ENCODE measurements at regions not wholly inside any gene's neighbourhood (a gene's known extent, or its start where the extent isn't known, plus 50 kb on each side); places are given as distances from the start of the nearest gene placed in this dataset.

DNA sequence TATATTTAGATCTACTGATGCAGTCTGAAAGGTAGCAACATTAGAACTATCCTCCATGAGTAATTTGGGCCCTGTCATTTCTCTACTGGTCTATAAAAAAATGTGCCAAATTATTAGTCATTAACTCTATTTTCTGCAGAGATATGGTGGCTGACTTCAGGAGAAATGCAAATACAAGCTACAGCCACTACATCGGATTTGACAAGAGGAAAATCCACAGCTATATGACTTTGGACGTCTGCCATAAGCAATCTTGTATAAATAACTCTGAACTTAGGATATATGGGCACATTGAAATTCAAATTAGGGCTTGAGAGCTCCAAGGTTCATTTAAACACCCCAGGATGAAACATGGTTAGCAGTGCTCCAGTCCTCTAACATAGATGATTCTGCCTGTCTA, 983.0 kb upstream of the LRFN5 start:
- DNase-seq (no peak), ATAC-seq (no peak)
- no peak for TF ChIP-seq POLR2A (IDR thresholded peaks at IDR 0.05)
- no peak for TF ChIP-seq CTCF (IDR thresholded peaks at IDR 0.05)
- no peak overlapping the region for H3K4me3 ChIP-seq
- H3K27ac ChIP-seq: no peak overlapping the region
- intact Hi-C loops (cut with DNase I): no loop called here
- 41 to 58% (median 44%) methylated on average over 2 of the region's 2 CpGs for WGBS, 4 donors
- no peaks in the 10 kb centered on the region for H3K36me3 ChIP-seq
- no peaks in the 10 kb centered on the region for H3K9me3 ChIP-seq
- no peaks in the 10 kb centered on the region for H3K4me1 ChIP-seq
- no peaks in the 10 kb centered on the region for H3K27me3 ChIP-seq

GRCh38 chr14:40618225-40618898, 988.3 kb upstream of the LRFN5 start:
- ATAC-seq (no peak), DNase-seq (no peak)
- intact Hi-C loops (cut with DNase I): no loop called here
- TF ChIP-seq POLR2A (IDR thresholded peaks at IDR 0.05): no peak
- Histone ChIP-seq H3K27ac (no peak overlapping the region), H3K36me3 (no peaks in the 10 kb centered on the region), H3K4me3 (no peak overlapping the region), H3K4me1 (no peaks in the 10 kb centered on the region), H3K27me3 (no peaks in the 10 kb centered on the region), H3K9me3 (no peaks in the 10 kb centered on the region)
- 54 to 66% (median 58%) methylated on average over 3 of the region's 3 CpGs for WGBS, 4 donors

DNA sequence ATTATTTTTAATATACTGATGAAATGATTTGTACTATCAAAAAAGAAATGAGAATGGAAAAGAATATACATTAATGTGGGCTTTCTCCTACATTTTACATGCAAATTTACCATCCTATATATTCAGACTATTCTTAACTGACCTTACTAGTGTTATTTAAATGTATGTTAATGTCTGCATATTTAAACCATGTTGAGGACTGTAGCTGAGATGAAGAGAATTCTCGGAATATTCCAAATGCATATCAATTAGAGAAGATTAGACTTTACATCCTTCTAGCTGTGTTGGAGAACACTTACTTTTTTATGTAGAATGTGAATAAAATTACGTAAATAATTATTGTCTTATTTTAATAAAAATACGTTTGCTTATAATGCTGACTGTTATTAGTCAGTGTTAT, 990.1 kb upstream of the LRFN5 start:
- no peaks in the 10 kb centered on the region for H3K9me3 ChIP-seq
- WGBS, 4 donors: 76 to 79% (median 78%) methylated on average over 3 of the region's 3 CpGs
- intact Hi-C loops (cut with DNase I): no loop called here
- ATAC-seq (no peak), DNase-seq (no peak)
- H3K27ac ChIP-seq: no peak overlapping the region
- no peak overlapping the region for H3K4me3 ChIP-seq
- no peaks in the 10 kb centered on the region for H3K36me3 ChIP-seq
- TF ChIP-seq POLR2A (IDR thresholded peaks at IDR 0.05): no peak
- no peak for TF ChIP-seq CTCF (IDR thresholded peaks at IDR 0.05)
- no peaks in the 10 kb centered on the region for H3K4me1 ChIP-seq
- H3K27me3 ChIP-seq: no peaks in the 10 kb centered on the region

GRCh38 chr14:40601063-40601462, 1005.6 kb upstream of the LRFN5 start:
- no peak overlapping the region for H3K27ac ChIP-seq
- intact Hi-C loops (cut with DNase I): no loop called here
- no peak for TF ChIP-seq POLR2A (IDR thresholded peaks at IDR 0.05)
- TF ChIP-seq CTCF (IDR thresholded peaks at IDR 0.05): no peak

DNA sequence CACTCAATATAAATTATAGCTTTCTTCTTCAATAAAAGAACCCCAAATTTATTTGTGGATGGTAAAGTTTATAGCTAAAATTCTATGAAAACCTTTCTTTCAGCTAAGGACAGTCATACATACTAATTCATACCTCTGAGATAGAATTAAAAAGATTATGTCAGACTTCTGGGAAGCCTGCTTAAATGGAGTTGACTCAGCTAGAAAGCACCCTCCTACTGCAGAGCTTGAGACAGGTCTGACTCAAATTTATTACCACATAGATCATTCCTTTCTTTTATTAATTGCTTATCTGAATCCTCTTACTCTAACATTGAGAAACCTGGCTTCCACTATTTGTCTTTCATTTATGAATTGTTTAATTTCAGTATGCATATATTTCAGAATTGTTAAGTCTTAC, 1007.0 kb upstream of the LRFN5 start:
- intact Hi-C loops (cut with DNase I): no loop called here

More at GRCh38 chr14:40601063-40601462, 1005.6 kb upstream of the LRFN5 start:
- DNase-seq (no peak), ATAC-seq (no peak)
- no peaks in the 10 kb centered on the region for H3K36me3 ChIP-seq
- no peaks in the 10 kb centered on the region for H3K4me1 ChIP-seq
- peaks cover 0 to 1% (median 0%) of the 10 kb centered on the region in 12 donors for H3K9me3 ChIP-seq
- H3K27me3 ChIP-seq: no peaks in the 10 kb centered on the region
- H3K4me3 ChIP-seq: no peak overlapping the region

More for the DNA sequence above, 1007.0 kb upstream of the LRFN5 start:
- H3K4me1 ChIP-seq: no peaks in the 10 kb centered on the region
- H3K4me3 ChIP-seq: no peak overlapping the region
- ATAC-seq (no peak), DNase-seq (no peak)
- no peaks in the 10 kb centered on the region for H3K36me3 ChIP-seq
- H3K9me3 ChIP-seq: no peaks in the 10 kb centered on the region
- no peak overlapping the region for H3K27ac ChIP-seq
- no peaks in the 10 kb centered on the region for H3K27me3 ChIP-seq
- TF ChIP-seq CTCF (IDR thresholded peaks at IDR 0.05): no peak
- no peak for TF ChIP-seq POLR2A (IDR thresholded peaks at IDR 0.05)
